GM23338 (cell line): ENCODE measurements at regions not wholly inside any gene's neighbourhood (a gene's known extent, or its start where the extent isn't known, plus 50 kb on each side); places are given as distances from the start of the nearest gene placed in this dataset.

Experiments used
- CREB1 ChIP-seq: fragments of 250-450 bp; sonication (Bioruptor Pico); IDR thresholded peaks from 2 replicates; pipeline ENCODE4 v1.5.0; 2020; ENCODE audit warnings: low read depth, mild to moderate bottlenecking, moderate library complexity
- CTCF ChIP-seq, 2 experiments: fragments of 200-600 bp in 1 of 2; sonication (generic) in 1 of 2; conservative IDR thresholded peaks; 2 replicates each; pipeline versions ENCODE4 v1.5.1 to v1.6.1; 2016 to 2017; ENCODE audit warnings: antibody characterized with exemption in 2 of 2, low read depth in 2 of 2, mild to moderate bottlenecking in 2 of 2, moderate library complexity in 1 of 2
- EZH2 ChIP-seq: fragments of 200-600 bp; sonication (generic); IDR thresholded peaks from one replicate; pipeline ENCODE4 v1.8.0; 2017; ENCODE audit warnings: antibody characterized with exemption, mild to moderate bottlenecking, low read depth; ENCODE audit not compliant: unreplicated experiment
- EZH2phosphoT487 ChIP-seq: fragments of 200-600 bp; sonication (generic); IDR thresholded peaks from one replicate; pipeline ENCODE4 v1.8.1; 2018; ENCODE audit warnings: antibody characterized with exemption; ENCODE audit not compliant: unreplicated experiment
- JUNB ChIP-seq: IDR thresholded peaks from one replicate; pipeline ENCODE4 v1.6.1; 2016; ENCODE audit warnings: antibody characterized with exemption; ENCODE audit not compliant: unreplicated experiment
- POLR2AphosphoS5 ChIP-seq: IDR thresholded peaks from 2 replicates; pipeline ENCODE4 v1.6.1; 2016; ENCODE audit warnings: antibody characterized with exemption, low read depth
- REST ChIP-seq: IDR thresholded peaks from one replicate; pipeline ENCODE4 v1.6.1; 2018; ENCODE audit warnings: antibody characterized with exemption; ENCODE audit not compliant: unreplicated experiment
- STAT1 ChIP-seq: IDR thresholded peaks from one replicate; pipeline ENCODE4 v1.6.1; 2016; ENCODE audit warnings: antibody characterized with exemption; ENCODE audit not compliant: unreplicated experiment
- ZNF114 ChIP-seq: fragments of 250-450 bp; sonication (Bioruptor Pico); IDR thresholded peaks from 2 replicates; pipeline ENCODE4 v1.5.0; 2020; ENCODE audit warnings: mild to moderate bottlenecking, moderate library complexity
- ZNF331 ChIP-seq: fragments of 250-450 bp; sonication (Bioruptor Pico); IDR thresholded peaks from 2 replicates; pipeline ENCODE4 v1.5.0; 2020; ENCODE audit warnings: low read depth, mild to moderate bottlenecking, moderate library complexity

DNA sequence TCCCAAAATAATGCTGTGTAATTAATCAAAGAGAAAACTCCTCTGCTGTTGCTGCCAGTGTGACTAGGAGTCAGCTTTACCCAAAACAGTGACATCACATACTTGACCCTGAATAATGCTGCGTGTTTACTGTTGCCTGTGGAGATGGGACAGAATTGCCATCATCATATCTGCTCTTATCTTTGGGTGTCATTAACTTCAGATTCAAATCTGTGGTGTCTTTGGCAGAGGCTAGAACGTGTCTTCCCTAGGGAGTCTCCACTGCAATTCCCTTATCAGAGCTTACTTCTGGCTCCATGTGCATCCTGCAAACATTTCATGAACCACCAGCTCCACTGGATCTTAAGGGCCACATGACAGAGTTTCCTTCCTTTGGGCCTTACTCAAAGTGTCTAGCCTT, 88.9 kb upstream of the MRPS30 start:
- TF ChIP-seq CTCF (conservative IDR thresholded peaks at IDR 0.05; ENCODE audit: low read depth in 2 of 2) (no peak), JUNB (no peak), REST (no peak), EZH2 (no peak), ZNF331 (CRISPR knock-in tag) (no peak), POLR2AphosphoS5 (no peak), CREB1 (CRISPR knock-in tag) (no peak), EZH2phosphoT487 (no peak), ZNF114 (CRISPR knock-in tag) (no peak), STAT1 (no peak)
